ENCODE measurements at regions not wholly inside any gene's neighbourhood (a gene's known extent, or its start where the extent isn't known, plus 50 kb on each side); places are given as distances from the start of the nearest gene placed in this dataset.
"Not testable (repeated sequence)": the region's sequence is repeated elsewhere in the genome, so short reads cannot be mapped to it uniquely, and the experiment has no call there.

GRCh38 chr1:146630302-146630701, 307.8 kb upstream of the NBPF12 start:
- DNase-seq, result not testable (repeated sequence)

- DNase-seq, result not testable (repeated sequence)
These were observed 319.5 kb upstream of the NBPF12 start for GRCh38 chr1:146618582-146618981.

- not testable (repeated sequence) for DNase-seq
These were observed 333.4 kb upstream of the NBPF12 start for GRCh38 chr1:146604681-146605080.

GRCh38 chr1:146600720-146601307, 337.3 kb upstream of the NBPF12 start:
- not testable (repeated sequence) for DNase-seq

GRCh38 chr1:146599906-146600305, 338.2 kb upstream of the NBPF12 start:
- DNase-seq, result not testable (repeated sequence)

- not testable (repeated sequence) for DNase-seq
These were observed 352.4 kb upstream of the NOTCH2NLA start for GRCh38 chr1:146581229-146581628.

GRCh38 chr1:146567541-146567940, 338.7 kb upstream of the NOTCH2NLA start:
- not testable (repeated sequence) for DNase-seq

- not testable (repeated sequence) for DNase-seq
These were observed 329.2 kb upstream of the NOTCH2NLA start for GRCh38 chr1:146558032-146558431.

GRCh38 chr1:146556405-146556804, 327.6 kb upstream of the NOTCH2NLA start:
- not testable (repeated sequence) for DNase-seq

GRCh38 chr1:146552414-146552813, 323.6 kb upstream of the NOTCH2NLA start:
- DNase-seq, result not testable (repeated sequence)

GRCh38 chr1:146548684-146549083, 319.9 kb upstream of the NOTCH2NLA start:
- DNase-seq, result not testable (repeated sequence)

- not testable (repeated sequence) for DNase-seq
These were observed 317.4 kb upstream of the NOTCH2NLA start for GRCh38 chr1:146546189-146546588.

GRCh38 chr1:146537775-146538373, 309.1 kb upstream of the NOTCH2NLA start:
- DNase-seq, result not testable (repeated sequence)

GRCh38 chr1:146536028-146536427, 307.2 kb upstream of the NOTCH2NLA start:
- DNase-seq, result not testable (repeated sequence)

GRCh38 chr1:146535575-146535974, 306.8 kb upstream of the NOTCH2NLA start:
- not testable (repeated sequence) for DNase-seq

GRCh38 chr1:146530958-146531357, 302.1 kb upstream of the NOTCH2NLA start:
- not testable (repeated sequence) for DNase-seq

- not testable (repeated sequence) for DNase-seq
These were observed 294.0 kb upstream of the NOTCH2NLA start for GRCh38 chr1:146522812-146523211.

GRCh38 chr1:146522345-146522744, 293.5 kb upstream of the NOTCH2NLA start:
- not testable (repeated sequence) for DNase-seq

- not testable (repeated sequence) for DNase-seq
These were observed 293.0 kb upstream of the NOTCH2NLA start for GRCh38 chr1:146521804-146522203.

GRCh38 chr1:146513754-146514153, 284.9 kb upstream of the NOTCH2NLA start:
- DNase-seq, result not testable (repeated sequence)

GRCh38 chr1:146511047-146511777, 282.4 kb upstream of the NOTCH2NLA start:
- DNase-seq, result not testable (repeated sequence)

- DNase-seq, result not testable (repeated sequence)
These were observed 281.6 kb upstream of the NOTCH2NLA start for GRCh38 chr1:146510248-146510983.

GRCh38 chr1:146504121-146504520, 275.3 kb upstream of the NOTCH2NLA start:
- DNase-seq, result not testable (repeated sequence)
